DOHH2 (cell line): ENCODE measurements at regions not wholly inside any gene's neighbourhood (a gene's known extent, or its start where the extent isn't known, plus 50 kb on each side); places are given as distances from the start of the nearest gene placed in this dataset.

Experiments
- H3F3A ChIP-seq: fragments of 200-600 bp; sonication (generic), shearing (Covaris generic); 2 replicates; pipeline ENCODE4 v1.6.0; 2016; ENCODE audit warnings: antibody characterized with exemption, mild to moderate bottlenecking; ENCODE audit not compliant: control insufficient read depth, insufficient read depth
- H3K27ac ChIP-seq: fragments of 200-600 bp; sonication (generic); 2 replicates; pipeline ENCODE4 v1.5.1; 2014; ENCODE audit warnings: low read depth, mild to moderate bottlenecking, low read length, moderate library complexity
- H3K27me3 ChIP-seq: fragments of 200-600 bp; sonication (generic); 2 replicates; pipeline ENCODE4 v1.6.1; 2014; ENCODE audit warnings: mild to moderate bottlenecking, low read length, mixed read lengths; ENCODE audit not compliant: control insufficient read depth
- H3K36me3 ChIP-seq: fragments of 200-600 bp; sonication (generic); 2 replicates; pipeline ENCODE4 v1.6.1; 2014; ENCODE audit warnings: mild to moderate bottlenecking, low read length, moderate library complexity, mixed read lengths; ENCODE audit not compliant: control insufficient read depth
- H3K4me1 ChIP-seq: fragments of 200-600 bp; sonication (generic); 2 replicates; pipeline ENCODE4 v1.6.1; 2014; ENCODE audit warnings: mild to moderate bottlenecking, low read length, mixed read lengths; ENCODE audit not compliant: control insufficient read depth
- H3K4me2 ChIP-seq: fragments of 200-600 bp; sonication (generic); 2 replicates; pipeline ENCODE4 v1.6.0; 2014; ENCODE audit warnings: mild to moderate bottlenecking, low read length, moderate library complexity
- H3K4me3 ChIP-seq: fragments of 200-600 bp; sonication (generic); 2 replicates; pipeline ENCODE4 v1.5.1; 2014; ENCODE audit warnings: mild to moderate bottlenecking, low read length, mixed read lengths
- H3K79me2 ChIP-seq: fragments of 200-600 bp; sonication (generic); 2 replicates; pipeline ENCODE4 v1.6.1; 2014; ENCODE audit warnings: mild to moderate bottlenecking, low read length, mixed read lengths; ENCODE audit not compliant: control insufficient read depth
- H3K9me2 ChIP-seq: fragments of 200-600 bp; sonication (generic); replicated peaks from 2 replicates; pipeline ENCODE4 v1.6.1; 2014; ENCODE audit warnings: mild to moderate bottlenecking, low read length, mixed read lengths; ENCODE audit not compliant: control insufficient read depth
- H3K9me3 ChIP-seq: fragments of 200-600 bp; sonication (generic); 2 replicates; pipeline ENCODE4 v1.6.1; 2014; ENCODE audit warnings: antibody characterized with exemption, low read length, mixed read lengths; ENCODE audit not compliant: control insufficient read depth, insufficient read depth
- H4K20me1 ChIP-seq: fragments of 200-600 bp; sonication (generic); 2 replicates; pipeline ENCODE4 v1.6.0; 2014; ENCODE audit warnings: low read depth, mild to moderate bottlenecking, antibody characterized with exemption, low read length, moderate library complexity; ENCODE audit not compliant: control insufficient read depth, insufficient read depth
- EZH2phosphoT487 ChIP-seq: fragments of 200-600 bp; sonication (generic); IDR thresholded peaks from 2 replicates; pipeline ENCODE4 v1.6.1; 2017; ENCODE audit warnings: borderline replicate concordance, mild to moderate bottlenecking, antibody characterized with exemption, low read length, moderate library complexity, mixed read lengths
- TF ChIP-seq, protein P1 (sequence below): fragments of 200-600 bp; sonication (generic); IDR thresholded peaks from one replicate; pipeline ENCODE4 v1.5.1; 2014; ENCODE audit warnings: antibody characterized with exemption, mild to moderate bottlenecking, low read depth, low read length; ENCODE audit not compliant: poor library complexity, severe bottlenecking

DNA sequence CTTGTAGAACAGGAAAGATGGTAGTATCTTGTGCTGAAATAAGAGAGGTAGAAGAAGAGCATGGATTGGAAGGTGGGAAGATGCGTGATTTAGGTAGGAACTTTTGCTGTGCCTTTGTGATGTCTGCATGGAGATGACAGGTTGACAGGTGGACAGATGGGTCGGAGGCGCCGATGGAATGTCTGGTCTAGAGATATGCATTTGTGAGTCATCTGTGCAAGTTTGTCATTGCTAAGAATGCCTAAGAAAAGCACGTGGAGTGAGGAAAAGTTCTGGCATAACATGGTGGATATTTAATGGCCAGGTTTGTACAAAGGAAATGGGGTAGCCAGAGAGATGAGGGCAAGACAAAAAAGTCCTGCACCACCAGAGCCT, 76.0 kb upstream of the ARMC3 start:
- H3K4me2 ChIP-seq: no peak overlapping the region

DNA sequence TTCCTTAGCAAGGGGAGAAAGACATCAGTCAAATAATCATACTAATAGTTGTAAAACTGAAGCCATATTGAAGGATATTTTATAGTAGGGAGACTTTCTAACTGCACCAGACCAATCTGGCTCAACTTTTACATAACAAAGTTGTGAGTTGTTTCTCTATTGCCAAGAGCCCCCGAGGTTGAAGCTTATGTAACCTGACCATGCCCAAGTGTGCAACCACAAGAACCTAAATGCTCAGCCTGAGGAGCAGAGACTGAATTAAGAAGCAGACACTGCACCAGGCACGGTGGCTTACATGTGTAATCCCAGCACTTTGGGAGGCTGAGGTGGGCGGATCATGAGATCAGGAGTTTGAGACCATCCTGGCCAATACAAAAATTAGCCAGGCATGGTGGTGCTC, 77.3 kb upstream of the ARMC3 start:
- Histone ChIP-seq H3K27ac (no peak overlapping the region), H3K9me2 (no peaks in the 10 kb centered on the region), H3K79me2 (no peaks in the 10 kb centered on the region), H3K4me1 (no peaks in the 10 kb centered on the region), H3K4me2 (no peak overlapping the region), H3K27me3 (no peaks in the 10 kb centered on the region), H3K4me3 (no peak overlapping the region), H4K20me1 (no peaks in the 10 kb centered on the region), H3K9me3 (no peaks in the 10 kb centered on the region), H3K36me3 (no peaks in the 10 kb centered on the region), H3F3A (no peaks in the 10 kb centered on the region)
- no peak for TF ChIP-seq EZH2phosphoT487
- TF ChIP-seq, protein P1, sequence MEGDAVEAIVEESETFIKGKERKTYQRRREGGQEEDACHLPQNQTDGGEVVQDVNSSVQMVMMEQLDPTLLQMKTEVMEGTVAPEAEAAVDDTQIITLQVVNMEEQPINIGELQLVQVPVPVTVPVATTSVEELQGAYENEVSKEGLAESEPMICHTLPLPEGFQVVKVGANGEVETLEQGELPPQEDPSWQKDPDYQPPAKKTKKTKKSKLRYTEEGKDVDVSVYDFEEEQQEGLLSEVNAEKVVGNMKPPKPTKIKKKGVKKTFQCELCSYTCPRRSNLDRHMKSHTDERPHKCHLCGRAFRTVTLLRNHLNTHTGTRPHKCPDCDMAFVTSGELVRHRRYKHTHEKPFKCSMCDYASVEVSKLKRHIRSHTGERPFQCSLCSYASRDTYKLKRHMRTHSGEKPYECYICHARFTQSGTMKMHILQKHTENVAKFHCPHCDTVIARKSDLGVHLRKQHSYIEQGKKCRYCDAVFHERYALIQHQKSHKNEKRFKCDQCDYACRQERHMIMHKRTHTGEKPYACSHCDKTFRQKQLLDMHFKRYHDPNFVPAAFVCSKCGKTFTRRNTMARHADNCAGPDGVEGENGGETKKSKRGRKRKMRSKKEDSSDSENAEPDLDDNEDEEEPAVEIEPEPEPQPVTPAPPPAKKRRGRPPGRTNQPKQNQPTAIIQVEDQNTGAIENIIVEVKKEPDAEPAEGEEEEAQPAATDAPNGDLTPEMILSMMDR: no peak

More for the DNA sequence above, 76.0 kb upstream of the ARMC3 start:
- Histone ChIP-seq H3K4me1 (no peaks in the 10 kb centered on the region), H3F3A (no peaks in the 10 kb centered on the region), H3K36me3 (no peaks in the 10 kb centered on the region), H4K20me1 (no peaks in the 10 kb centered on the region), H3K9me2 (no peaks in the 10 kb centered on the region), H3K9me3 (no peaks in the 10 kb centered on the region), H3K27ac (no peak overlapping the region), H3K27me3 (no peaks in the 10 kb centered on the region), H3K79me2 (no peaks in the 10 kb centered on the region), H3K4me3 (no peak overlapping the region)
- TF ChIP-seq, protein P1: no peak
- TF ChIP-seq EZH2phosphoT487: no peak

DNA sequence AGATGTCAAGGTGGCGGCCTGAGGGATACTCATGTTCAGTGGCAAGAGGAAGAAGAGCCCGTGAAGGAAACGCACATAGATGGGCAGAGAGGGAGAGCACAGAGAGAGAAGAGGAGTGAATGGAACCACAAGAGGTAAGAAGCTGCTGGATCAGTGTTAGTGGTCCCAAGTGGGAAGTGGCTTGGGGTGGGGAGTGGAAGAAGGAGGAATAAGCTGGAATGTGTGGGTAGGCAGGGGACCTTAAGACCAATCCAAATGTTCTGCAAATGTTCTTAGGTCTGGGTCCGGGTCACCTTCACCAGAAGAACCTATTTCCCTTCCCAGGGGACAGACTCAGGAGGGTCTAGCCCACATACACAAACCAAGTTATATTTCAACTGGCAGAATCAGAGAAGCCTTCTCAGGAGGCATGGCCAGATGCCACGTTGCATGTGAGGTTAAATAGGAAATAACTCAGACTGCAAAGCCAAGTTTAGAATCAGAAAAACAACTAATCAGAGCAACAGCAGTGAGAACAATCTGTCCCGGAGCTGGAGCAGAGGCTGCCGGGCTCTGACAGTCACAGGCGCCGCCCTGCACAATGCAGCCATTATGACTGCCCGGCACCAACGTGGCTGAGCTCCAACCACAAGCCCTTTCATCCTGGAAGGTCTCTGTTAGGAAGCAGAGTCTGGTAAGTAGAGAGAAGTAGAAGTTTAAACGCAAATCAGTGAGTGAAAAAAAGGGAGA, 78.6 kb upstream of the ARMC3 start:
- Histone ChIP-seq H3K4me3 (no peak overlapping the region), H4K20me1 (no peaks in the 10 kb centered on the region), H3K27ac (no peak overlapping the region), H3K9me2 (no peaks in the 10 kb centered on the region), H3K4me2 (no peak overlapping the region), H3K27me3 (0 out of 2 replicates have a peak, but pooled peaks cover 2% of the 10 kb centered on the region), H3K79me2 (no peaks in the 10 kb centered on the region), H3K9me3 (no peaks in the 10 kb centered on the region), H3F3A (no peaks in the 10 kb centered on the region), H3K36me3 (no peaks in the 10 kb centered on the region), H3K4me1 (no peaks in the 10 kb centered on the region)
- TF ChIP-seq EZH2phosphoT487: no peak

DNA sequence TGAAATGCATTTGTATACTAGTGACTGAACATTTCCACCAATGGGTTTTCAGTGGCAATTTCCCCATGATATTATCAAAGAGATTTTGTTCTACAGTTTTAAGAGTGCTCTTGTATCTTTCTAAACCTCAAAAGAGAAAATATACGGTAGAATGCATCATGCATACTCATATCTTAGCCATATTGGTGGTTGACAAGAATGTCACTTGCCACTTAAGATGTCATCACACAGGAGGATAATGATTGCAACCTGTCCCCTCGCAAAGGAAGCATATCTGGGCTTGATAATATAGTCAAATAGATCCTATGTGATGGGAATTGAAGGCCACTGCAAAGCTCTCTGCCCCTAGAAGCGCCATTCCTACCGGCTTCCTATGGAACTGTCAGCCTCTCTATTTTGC, 79.3 kb upstream of the ARMC3 start:
- Histone ChIP-seq H3F3A (no peaks in the 10 kb centered on the region), H3K27me3 (0 out of 2 replicates have a peak, but pooled peaks cover 2% of the 10 kb centered on the region), H3K27ac (no peak overlapping the region), H3K9me3 (no peaks in the 10 kb centered on the region), H4K20me1 (no peaks in the 10 kb centered on the region), H3K4me3 (no peak overlapping the region), H3K4me2 (no peak overlapping the region), H3K4me1 (no peaks in the 10 kb centered on the region), H3K9me2 (no peaks in the 10 kb centered on the region), H3K79me2 (no peaks in the 10 kb centered on the region), H3K36me3 (no peaks in the 10 kb centered on the region)
- TF ChIP-seq EZH2phosphoT487: no peak
- TF ChIP-seq, protein P1: no peak
